ENCODE measurements at regions not wholly inside any gene's neighbourhood (a gene's known extent, or its start where the extent isn't known, plus 50 kb on each side); places are given as distances from the start of the nearest gene placed in this dataset.

GRCh38 chr22:47384977-47385376 lies 622.5 kb downstream of the TBC1D22A start:
- no peaks in the 10 kb centered on the region for H3K9me3 ChIP-seq (ENCODE audit: low read length)
- H3K27me3 ChIP-seq (ENCODE audit: control insufficient read depth in 1 of 2, insufficient read depth in 2 of 2, low read length in 2 of 2) = no peaks in the 10 kb centered on the region
- no peaks in the 10 kb centered on the region for H3K4me1 ChIP-seq (ENCODE audit: insufficient read depth, low read length)
- no peak overlapping the region for H3K9ac ChIP-seq (ENCODE audit: low read length)
- no peak overlapping the region for H3K27ac ChIP-seq (ENCODE audit: low read depth, low read length)
- H3K4me3 ChIP-seq (ENCODE audit: low read depth in 1 of 2, low read length in 2 of 2) = no peak overlapping the region
- no peaks in the 10 kb centered on the region for H3K36me3 ChIP-seq (ENCODE audit: insufficient read depth, low read length)

- no peaks in the 10 kb centered on the region for H3K4me1 ChIP-seq (ENCODE audit: insufficient read depth, low read length)
- no peak overlapping the region for H3K27ac ChIP-seq (ENCODE audit: low read depth, low read length)
- no peaks in the 10 kb centered on the region for H3K27me3 ChIP-seq (ENCODE audit: control insufficient read depth in 1 of 2, insufficient read depth in 2 of 2, low read length in 2 of 2)
- no peaks in the 10 kb centered on the region for H3K9me3 ChIP-seq (ENCODE audit: low read length)
- H3K36me3 ChIP-seq (ENCODE audit: insufficient read depth, low read length) = no peaks in the 10 kb centered on the region
- H3K4me3 ChIP-seq (ENCODE audit: low read depth in 1 of 2, low read length in 2 of 2) = no peak overlapping the region
- H3K9ac ChIP-seq (ENCODE audit: low read length) = no peak overlapping the region
Observed at GRCh38 chr22:47382164-47382890, 619.9 kb downstream of the TBC1D22A start.

- no peaks in the 10 kb centered on the region for H3K4me1 ChIP-seq (ENCODE audit: insufficient read depth, low read length)
- no peaks in the 10 kb centered on the region for H3K9me3 ChIP-seq (ENCODE audit: low read length)
- H3K36me3 ChIP-seq (ENCODE audit: insufficient read depth, low read length) = no peaks in the 10 kb centered on the region
- no peak overlapping the region for H3K4me3 ChIP-seq (ENCODE audit: low read depth in 1 of 2, low read length in 2 of 2)
- H3K27me3 ChIP-seq (ENCODE audit: control insufficient read depth in 1 of 2, insufficient read depth in 2 of 2, low read length in 2 of 2) = no peaks in the 10 kb centered on the region
- no peak overlapping the region for H3K9ac ChIP-seq (ENCODE audit: low read length)
- H3K27ac ChIP-seq (ENCODE audit: low read depth, low read length) = no peak overlapping the region
Observed at GRCh38 chr22:47381240-47381639, 618.8 kb downstream of the TBC1D22A start.

GRCh38 chr22:47380692-47381091 lies 618.2 kb downstream of the TBC1D22A start:
- Histone ChIP-seq H3K4me3 (ENCODE audit: low read depth in 1 of 2, low read length in 2 of 2) (no peak overlapping the region), H3K27me3 (ENCODE audit: control insufficient read depth in 1 of 2, insufficient read depth in 2 of 2, low read length in 2 of 2) (no peaks in the 10 kb centered on the region)

GRCh38 chr22:47379037-47379436 lies 616.6 kb downstream of the TBC1D22A start:
- H3K9me3 ChIP-seq (ENCODE audit: low read length) = no peaks in the 10 kb centered on the region
- H3K36me3 ChIP-seq (ENCODE audit: insufficient read depth, low read length) = no peaks in the 10 kb centered on the region
- no peak overlapping the region for H3K4me3 ChIP-seq (ENCODE audit: low read depth in 1 of 2, low read length in 2 of 2)
- H3K9ac ChIP-seq (ENCODE audit: low read length) = no peak overlapping the region
- no peak overlapping the region for H3K27ac ChIP-seq (ENCODE audit: low read depth, low read length)
- no peaks in the 10 kb centered on the region for H3K27me3 ChIP-seq (ENCODE audit: control insufficient read depth in 1 of 2, insufficient read depth in 2 of 2, low read length in 2 of 2)
- no peaks in the 10 kb centered on the region for H3K4me1 ChIP-seq (ENCODE audit: insufficient read depth, low read length)

More at GRCh38 chr22:47380692-47381091, 618.2 kb downstream of the TBC1D22A start:
- Histone ChIP-seq H3K9ac (ENCODE audit: low read length) (no peak overlapping the region), H3K36me3 (ENCODE audit: insufficient read depth, low read length) (no peaks in the 10 kb centered on the region), H3K4me1 (ENCODE audit: insufficient read depth, low read length) (no peaks in the 10 kb centered on the region), H3K9me3 (ENCODE audit: low read length) (no peaks in the 10 kb centered on the region), H3K27ac (ENCODE audit: low read depth, low read length) (no peak overlapping the region)

- Histone ChIP-seq H3K4me3 (ENCODE audit: low read depth in 1 of 2, low read length in 2 of 2) (no peak overlapping the region), H3K9me3 (ENCODE audit: low read length) (no peaks in the 10 kb centered on the region), H3K27ac (ENCODE audit: low read depth, low read length) (no peak overlapping the region), H3K9ac (ENCODE audit: low read length) (no peak overlapping the region), H3K27me3 (ENCODE audit: control insufficient read depth in 1 of 2, insufficient read depth in 2 of 2, low read length in 2 of 2) (no peaks in the 10 kb centered on the region), H3K36me3 (ENCODE audit: insufficient read depth, low read length) (no peaks in the 10 kb centered on the region), H3K4me1 (ENCODE audit: insufficient read depth, low read length) (no peaks in the 10 kb centered on the region)
Observed at GRCh38 chr22:47377926-47378560, 615.6 kb downstream of the TBC1D22A start.

- no peaks in the 10 kb centered on the region for H3K4me1 ChIP-seq (ENCODE audit: insufficient read depth, low read length)
Observed at GRCh38 chr22:47376901-47377505, 614.6 kb downstream of the TBC1D22A start.

GRCh38 chr22:47376322-47376700 lies 613.9 kb downstream of the TBC1D22A start:
- Histone ChIP-seq H3K9ac (ENCODE audit: low read length) (no peak overlapping the region), H3K36me3 (ENCODE audit: insufficient read depth, low read length) (no peaks in the 10 kb centered on the region), H3K4me3 (ENCODE audit: low read depth in 1 of 2, low read length in 2 of 2) (no peak overlapping the region), H3K4me1 (ENCODE audit: insufficient read depth, low read length) (no peaks in the 10 kb centered on the region), H3K9me3 (ENCODE audit: low read length) (no peaks in the 10 kb centered on the region), H3K27ac (ENCODE audit: low read depth, low read length) (no peak overlapping the region), H3K27me3 (ENCODE audit: control insufficient read depth in 1 of 2, insufficient read depth in 2 of 2, low read length in 2 of 2) (peaks cover 0 to 5% of the 10 kb centered on the region in 2 donors)

More at GRCh38 chr22:47376901-47377505, 614.6 kb downstream of the TBC1D22A start:
- peaks cover 0 to 1% of the 10 kb centered on the region in 2 donors for H3K27me3 ChIP-seq (ENCODE audit: control insufficient read depth in 1 of 2, insufficient read depth in 2 of 2, low read length in 2 of 2)
- no peak overlapping the region for H3K9ac ChIP-seq (ENCODE audit: low read length)
- H3K27ac ChIP-seq (ENCODE audit: low read depth, low read length) = no peak overlapping the region
- no peaks in the 10 kb centered on the region for H3K36me3 ChIP-seq (ENCODE audit: insufficient read depth, low read length)
- H3K9me3 ChIP-seq (ENCODE audit: low read length) = no peaks in the 10 kb centered on the region
- no peak overlapping the region for H3K4me3 ChIP-seq (ENCODE audit: low read depth in 1 of 2, low read length in 2 of 2)

- no peak overlapping the region for H3K4me3 ChIP-seq (ENCODE audit: low read depth in 1 of 2, low read length in 2 of 2)
- H3K27ac ChIP-seq (ENCODE audit: low read depth, low read length) = no peak overlapping the region
- H3K27me3 ChIP-seq (ENCODE audit: control insufficient read depth in 1 of 2, insufficient read depth in 2 of 2, low read length in 2 of 2) = peaks cover 0 to 5% of the 10 kb centered on the region in 2 donors
- H3K9me3 ChIP-seq (ENCODE audit: low read length) = no peaks in the 10 kb centered on the region
- no peaks in the 10 kb centered on the region for H3K36me3 ChIP-seq (ENCODE audit: insufficient read depth, low read length)
- H3K9ac ChIP-seq (ENCODE audit: low read length) = no peak overlapping the region
- H3K4me1 ChIP-seq (ENCODE audit: insufficient read depth, low read length) = no peaks in the 10 kb centered on the region
Observed at GRCh38 chr22:47375621-47376321, 613.3 kb downstream of the TBC1D22A start.

GRCh38 chr22:47374901-47375575 lies 612.6 kb downstream of the TBC1D22A start:
- H3K4me3 ChIP-seq (ENCODE audit: low read depth in 1 of 2, low read length in 2 of 2) = no peak overlapping the region
- no peaks in the 10 kb centered on the region for H3K4me1 ChIP-seq (ENCODE audit: insufficient read depth, low read length)
- no peaks in the 10 kb centered on the region for H3K36me3 ChIP-seq (ENCODE audit: insufficient read depth, low read length)
- no peak overlapping the region for H3K27ac ChIP-seq (ENCODE audit: low read depth, low read length)
- no peak overlapping the region for H3K9ac ChIP-seq (ENCODE audit: low read length)
- peaks cover 0 to 5% of the 10 kb centered on the region in 2 donors for H3K27me3 ChIP-seq (ENCODE audit: control insufficient read depth in 1 of 2, insufficient read depth in 2 of 2, low read length in 2 of 2)
- no peaks in the 10 kb centered on the region for H3K9me3 ChIP-seq (ENCODE audit: low read length)

- H3K27me3 ChIP-seq (ENCODE audit: control insufficient read depth in 1 of 2, insufficient read depth in 2 of 2, low read length in 2 of 2) = peaks cover 0 to 5% of the 10 kb centered on the region in 2 donors
- H3K9ac ChIP-seq (ENCODE audit: low read length) = no peak overlapping the region
- no peaks in the 10 kb centered on the region for H3K4me1 ChIP-seq (ENCODE audit: insufficient read depth, low read length)
- no peaks in the 10 kb centered on the region for H3K36me3 ChIP-seq (ENCODE audit: insufficient read depth, low read length)
- no peak overlapping the region for H3K4me3 ChIP-seq (ENCODE audit: low read depth in 1 of 2, low read length in 2 of 2)
- H3K27ac ChIP-seq (ENCODE audit: low read depth, low read length) = no peak overlapping the region
- H3K9me3 ChIP-seq (ENCODE audit: low read length) = no peaks in the 10 kb centered on the region
Observed at GRCh38 chr22:47374273-47374771, 611.9 kb downstream of the TBC1D22A start.
